ENCODE measurements at regions not wholly inside any gene's neighbourhood (a gene's known extent, or its start where the extent isn't known, plus 50 kb on each side); places are given as distances from the start of the nearest gene placed in this dataset.

DNA sequence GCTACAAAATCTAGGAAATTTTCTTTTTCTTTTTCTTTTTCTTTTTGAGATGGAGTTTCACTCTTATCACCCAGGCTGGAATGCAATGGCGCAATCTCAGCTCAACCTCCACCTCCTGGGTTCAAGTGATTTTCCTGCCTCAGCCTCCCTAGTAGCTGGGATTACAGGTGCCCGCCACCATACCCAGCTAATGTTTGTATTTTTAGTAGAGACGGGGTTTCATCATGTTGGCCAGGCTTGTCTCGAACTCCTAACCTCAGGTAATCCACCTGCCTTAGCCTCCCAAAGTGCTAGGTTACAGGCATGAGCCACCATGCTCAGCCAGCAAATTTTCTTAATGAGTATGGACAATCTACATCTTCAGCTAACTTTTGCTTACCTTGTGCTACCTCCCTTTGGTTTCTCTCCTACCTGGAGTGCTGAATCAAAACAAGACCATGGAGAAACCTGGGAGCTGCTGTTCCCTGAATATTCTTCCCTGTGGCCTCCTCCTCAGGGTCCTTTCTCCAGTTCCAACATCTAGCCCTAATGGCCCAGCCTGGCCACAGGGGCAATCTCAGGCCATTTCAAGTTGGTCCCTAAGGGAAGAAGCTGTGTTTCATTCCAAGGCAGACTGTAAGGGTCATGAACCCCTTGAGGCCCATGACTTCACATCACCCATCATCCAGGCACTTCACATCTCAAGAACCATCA is 74.6 kb upstream of the EGLN3 start (continued):
- TF ChIP-seq SIX1 (CRISPR knock-in tag; IDR thresholded peaks at IDR 0.05; ENCODE audit: borderline replicate concordance) (no peak), RAD51 (IDR thresholded peaks at IDR 0.05; ENCODE audit: borderline replicate concordance) (no peak), ZMYM2 (CRISPR knock-in tag; IDR thresholded peaks at IDR 0.05) (0 out of 2 replicates have a peak, but pooled peaks have one; percentile 14), FOXK1 (CRISPR knock-in tag; IDR thresholded peaks at IDR 0.05; ENCODE audit: borderline replicate concordance, low read depth) (0 out of 2 replicates have a peak, but pooled peaks have one; percentile 6), NR2C2 (CRISPR knock-in tag; IDR thresholded peaks at IDR 0.05; ENCODE audit: borderline replicate concordance) (peak; percentile 9; the same call in 1 of the 2 replicates), ZNF12 (CRISPR knock-in tag; IDR thresholded peaks at IDR 0.05) (peak; percentile 62; the same call in 1 of the 2 replicates), CREM (IDR thresholded peaks at IDR 0.05) (no peak), CREM (CRISPR knock-in tag; IDR thresholded peaks at IDR 0.05) (no peak), ZNF547 (CRISPR knock-in tag; IDR thresholded peaks at IDR 0.05) (peak; percentile 67; the same call in 1 of the 2 replicates), ETV5 (CRISPR knock-in tag; IDR thresholded peaks at IDR 0.05; ENCODE audit: borderline replicate concordance) (no peak), MAFG (CRISPR knock-in tag; IDR thresholded peaks at IDR 0.05) (no peak), ZNF737 (CRISPR knock-in tag; IDR thresholded peaks at IDR 0.05; ENCODE audit: borderline replicate concordance) (no peak), FLYWCH1 (CRISPR knock-in tag; IDR thresholded peaks at IDR 0.05) (no peak), ELF3 (CRISPR knock-in tag; IDR thresholded peaks at IDR 0.05) (no peak), KMT2B (CRISPR knock-in tag; IDR thresholded peaks at IDR 0.05) (no peak)
- TF ChIP-seq, protein P1, sequence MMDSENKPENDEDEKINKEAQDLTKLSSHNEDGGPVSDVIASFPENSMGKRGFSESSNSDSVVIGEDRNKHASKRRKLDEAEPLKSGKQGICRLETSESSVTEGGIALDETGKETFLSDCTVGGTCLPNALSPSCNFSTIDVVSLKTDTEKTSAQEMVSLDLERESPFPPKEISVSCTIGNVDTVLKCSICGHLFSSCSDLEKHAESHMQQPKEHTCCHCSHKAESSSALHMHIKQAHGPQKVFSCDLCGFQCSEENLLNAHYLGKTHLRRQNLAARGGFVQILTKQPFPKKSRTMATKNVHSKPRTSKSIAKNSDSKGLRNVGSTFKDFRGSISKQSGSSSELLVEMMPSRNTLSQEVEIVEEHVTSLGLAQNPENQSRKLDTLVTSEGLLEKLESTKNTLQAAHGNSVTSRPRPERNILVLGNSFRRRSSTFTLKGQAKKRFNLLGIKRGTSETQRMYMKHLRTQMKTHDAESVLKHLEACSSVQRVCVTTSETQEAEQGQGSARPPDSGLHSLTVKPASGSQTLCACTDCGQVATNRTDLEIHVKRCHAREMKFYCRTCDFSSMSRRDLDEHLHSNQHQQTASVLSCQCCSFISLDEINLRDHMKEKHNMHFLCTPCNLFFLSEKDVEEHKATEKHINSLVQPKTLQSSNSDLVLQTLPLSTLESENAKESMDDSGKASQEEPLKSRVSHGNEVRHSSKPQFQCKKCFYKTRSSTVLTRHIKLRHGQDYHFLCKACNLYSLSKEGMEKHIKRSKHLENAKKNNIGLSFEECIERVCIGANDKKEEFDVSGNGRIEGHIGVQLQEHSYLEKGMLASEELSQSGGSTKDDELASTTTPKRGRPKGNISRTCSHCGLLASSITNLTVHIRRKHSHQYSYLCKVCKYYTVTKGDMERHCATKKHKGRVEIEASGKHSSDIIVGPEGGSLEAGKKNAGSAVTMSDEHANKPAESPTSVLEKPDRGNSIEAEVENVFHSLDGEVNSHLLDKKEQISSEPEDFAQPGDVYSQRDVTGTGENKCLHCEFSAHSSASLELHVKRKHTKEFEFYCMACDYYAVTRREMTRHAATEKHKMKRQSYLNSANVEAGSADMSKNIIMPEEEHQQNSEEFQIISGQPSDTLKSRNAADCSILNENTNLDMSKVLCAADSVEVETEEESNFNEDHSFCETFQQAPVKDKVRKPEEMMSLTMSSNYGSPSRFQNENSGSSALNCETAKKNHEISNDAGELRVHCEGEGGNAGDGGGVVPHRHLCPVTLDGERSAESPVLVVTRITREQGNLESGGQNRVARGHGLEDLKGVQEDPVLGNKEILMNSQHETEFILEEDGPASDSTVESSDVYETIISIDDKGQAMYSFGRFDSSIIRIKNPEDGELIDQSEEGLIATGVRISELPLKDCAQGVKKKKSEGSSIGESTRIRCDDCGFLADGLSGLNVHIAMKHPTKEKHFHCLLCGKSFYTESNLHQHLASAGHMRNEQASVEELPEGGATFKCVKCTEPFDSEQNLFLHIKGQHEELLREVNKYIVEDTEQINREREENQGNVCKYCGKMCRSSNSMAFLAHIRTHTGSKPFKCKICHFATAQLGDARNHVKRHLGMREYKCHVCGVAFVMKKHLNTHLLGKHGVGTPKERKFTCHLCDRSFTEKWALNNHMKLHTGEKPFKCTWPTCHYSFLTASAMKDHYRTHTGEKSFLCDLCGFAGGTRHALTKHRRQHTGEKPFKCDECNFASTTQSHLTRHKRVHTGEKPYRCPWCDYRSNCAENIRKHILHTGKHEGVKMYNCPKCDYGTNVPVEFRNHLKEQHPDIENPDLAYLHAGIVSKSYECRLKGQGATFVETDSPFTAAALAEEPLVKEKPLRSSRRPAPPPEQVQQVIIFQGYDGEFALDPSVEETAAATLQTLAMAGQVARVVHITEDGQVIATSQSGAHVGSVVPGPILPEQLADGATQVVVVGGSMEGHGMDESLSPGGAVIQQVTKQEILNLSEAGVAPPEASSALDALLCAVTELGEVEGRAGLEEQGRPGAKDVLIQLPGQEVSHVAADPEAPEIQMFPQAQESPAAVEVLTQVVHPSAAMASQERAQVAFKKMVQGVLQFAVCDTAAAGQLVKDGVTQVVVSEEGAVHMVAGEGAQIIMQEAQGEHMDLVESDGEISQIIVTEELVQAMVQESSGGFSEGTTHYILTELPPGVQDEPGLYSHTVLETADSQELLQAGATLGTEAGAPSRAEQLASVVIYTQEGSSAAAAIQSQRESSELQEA (CRISPR knock-in tag; IDR thresholded peaks at IDR 0.05; ENCODE audit: not compliant biosample characterization) = no peak
- TF ChIP-seq, protein P2, sequence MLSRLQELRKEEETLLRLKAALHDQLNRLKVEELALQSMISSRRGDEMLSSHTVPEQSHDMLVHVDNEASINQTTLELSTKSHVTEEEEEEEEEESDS (CRISPR knock-in tag; IDR thresholded peaks at IDR 0.05; ENCODE audit: borderline replicate concordance) = no peak
- TF ChIP-seq, protein P3, sequence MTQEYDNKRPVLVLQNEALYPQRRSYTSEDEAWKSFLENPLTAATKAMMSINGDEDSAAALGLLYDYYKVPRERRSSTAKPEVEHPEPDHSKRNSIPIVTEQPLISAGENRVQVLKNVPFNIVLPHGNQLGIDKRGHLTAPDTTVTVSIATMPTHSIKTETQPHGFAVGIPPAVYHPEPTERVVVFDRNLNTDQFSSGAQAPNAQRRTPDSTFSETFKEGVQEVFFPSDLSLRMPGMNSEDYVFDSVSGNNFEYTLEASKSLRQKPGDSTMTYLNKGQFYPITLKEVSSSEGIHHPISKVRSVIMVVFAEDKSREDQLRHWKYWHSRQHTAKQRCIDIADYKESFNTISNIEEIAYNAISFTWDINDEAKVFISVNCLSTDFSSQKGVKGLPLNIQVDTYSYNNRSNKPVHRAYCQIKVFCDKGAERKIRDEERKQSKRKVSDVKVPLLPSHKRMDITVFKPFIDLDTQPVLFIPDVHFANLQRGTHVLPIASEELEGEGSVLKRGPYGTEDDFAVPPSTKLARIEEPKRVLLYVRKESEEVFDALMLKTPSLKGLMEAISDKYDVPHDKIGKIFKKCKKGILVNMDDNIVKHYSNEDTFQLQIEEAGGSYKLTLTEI (CRISPR knock-in tag; conservative IDR thresholded peaks at IDR 0.05) = no peak
- TF ChIP-seq, protein P4, sequence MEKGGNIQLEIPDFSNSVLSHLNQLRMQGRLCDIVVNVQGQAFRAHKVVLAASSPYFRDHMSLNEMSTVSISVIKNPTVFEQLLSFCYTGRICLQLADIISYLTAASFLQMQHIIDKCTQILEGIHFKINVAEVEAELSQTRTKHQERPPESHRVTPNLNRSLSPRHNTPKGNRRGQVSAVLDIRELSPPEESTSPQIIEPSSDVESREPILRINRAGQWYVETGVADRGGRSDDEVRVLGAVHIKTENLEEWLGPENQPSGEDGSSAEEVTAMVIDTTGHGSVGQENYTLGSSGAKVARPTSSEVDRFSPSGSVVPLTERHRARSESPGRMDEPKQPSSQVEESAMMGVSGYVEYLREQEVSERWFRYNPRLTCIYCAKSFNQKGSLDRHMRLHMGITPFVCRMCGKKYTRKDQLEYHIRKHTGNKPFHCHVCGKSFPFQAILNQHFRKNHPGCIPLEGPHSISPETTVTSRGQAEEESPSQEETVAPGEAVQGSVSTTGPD (CRISPR knock-in tag; IDR thresholded peaks at IDR 0.05) = peak; percentile 56; the same call in 1 of the 2 replicates

Measured in HepG2 (cell line).